HG03558 (cell line): ENCODE measurements at regions not wholly inside any gene's neighbourhood (a gene's known extent, or its start where the extent isn't known, plus 50 kb on each side); places are given as distances from the start of the nearest gene placed in this dataset.

Experiments used
- ATAC-seq: cut with Tn5 transposase; IDR thresholded peaks from one replicate; pipeline ENCODE4 v1.9.1; 2021; ENCODE audit warnings: moderate number of reproducible peaks; ENCODE audit not compliant: unreplicated experiment; ENCODE audit errors: extremely low read depth

- ATAC-seq: no peak
Measured at GRCh38 chr14:96637521-96637920, 135.3 kb downstream of the PAPOLA start.

- ATAC-seq: no peak
Measured at GRCh38 chr14:96638041-96638855, 136.1 kb downstream of the PAPOLA start.

GRCh38 chr14:96639550-96639949 lies 137.4 kb downstream of the PAPOLA start:
- ATAC-seq: no peak

GRCh38 chr14:96648506-96649326 lies 146.5 kb downstream of the PAPOLA start:
- no peak for ATAC-seq

GRCh38 chr14:96649327-96649601 lies 147.1 kb downstream of the PAPOLA start:
- ATAC-seq: no peak

- no peak for ATAC-seq
Measured at GRCh38 chr14:96653597-96653996, 143.6 kb upstream of the VRK1 start.

- no peak for ATAC-seq
Measured at GRCh38 chr14:96658611-96659010, 138.6 kb upstream of the VRK1 start.

- no peak for ATAC-seq
Measured at GRCh38 chr14:96660123-96660522, 137.1 kb upstream of the VRK1 start.

- ATAC-seq: no peak
Measured at GRCh38 chr14:96660667-96661066, 136.5 kb upstream of the VRK1 start.

- ATAC-seq: no peak
Measured at GRCh38 chr14:96661244-96661969, 135.8 kb upstream of the VRK1 start.

- no peak for ATAC-seq
Measured at GRCh38 chr14:96662116-96662970, 134.8 kb upstream of the VRK1 start.

- no peak for ATAC-seq
Measured at GRCh38 chr14:96663076-96663475, 134.1 kb upstream of the VRK1 start.

- ATAC-seq: no peak
Measured at GRCh38 chr14:96663491-96664067, 133.6 kb upstream of the VRK1 start.

- no peak for ATAC-seq
Measured at GRCh38 chr14:96666088-96666487, 131.1 kb upstream of the VRK1 start.

- no peak for ATAC-seq
Measured at GRCh38 chr14:96670391-96670790, 126.8 kb upstream of the VRK1 start.

- no peak for ATAC-seq
Measured at GRCh38 chr14:96671218-96671617, 126.0 kb upstream of the VRK1 start.

GRCh38 chr14:96673706-96674105 lies 123.5 kb upstream of the VRK1 start:
- ATAC-seq: no peak

- no peak for ATAC-seq
Measured at GRCh38 chr14:96674121-96674520, 123.1 kb upstream of the VRK1 start.

GRCh38 chr14:96676166-96676565 lies 121.0 kb upstream of the VRK1 start:
- no peak for ATAC-seq

- no peak for ATAC-seq
Measured at GRCh38 chr14:96681829-96682228, 115.4 kb upstream of the VRK1 start.
